ENCODE measurements at regions not wholly inside any gene's neighbourhood (a gene's known extent, or its start where the extent isn't known, plus 50 kb on each side); places are given as distances from the start of the nearest gene placed in this dataset.

DNA sequence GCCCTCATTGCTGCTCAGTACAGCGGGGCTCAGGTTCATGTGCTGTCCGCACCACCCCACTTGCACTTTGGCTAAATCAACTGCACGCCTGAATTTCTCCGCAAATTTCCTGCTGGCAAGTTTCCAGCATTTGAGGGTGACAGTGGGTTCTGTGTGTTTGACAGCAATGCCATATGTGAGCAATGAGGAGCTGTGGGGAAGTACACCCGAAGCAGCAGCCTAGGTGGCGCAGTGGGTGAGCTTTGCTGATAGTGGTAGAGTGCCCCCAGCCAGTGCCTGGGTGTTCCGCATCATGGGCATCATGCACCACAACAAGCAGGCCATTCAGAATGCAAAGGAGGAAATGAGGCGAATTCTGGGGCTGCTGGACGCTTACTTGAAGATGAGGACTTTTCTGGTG lies 103.9 kb upstream of the POT1 start:
- no peaks in the 10 kb centered on the region for H3K36me3 ChIP-seq (ENCODE audit: control insufficient read depth in 2 of 2, extremely low read depth in 1 of 2, insufficient read depth in 2 of 2, low read length in 2 of 2)
- no peak overlapping the region for H2AFZ ChIP-seq (ENCODE audit: control insufficient read depth, low read length)
- H3K4me1 ChIP-seq (ENCODE audit: control insufficient read depth, extremely low read depth, insufficient read depth, low read length) = no peaks in the 10 kb centered on the region
- no peaks in the 10 kb centered on the region for H3K9me1 ChIP-seq (ENCODE audit: control insufficient read depth, extremely low read depth, insufficient read depth, low read length)
- no peak overlapping the region for H3K27ac ChIP-seq (ENCODE audit: control insufficient read depth, insufficient read depth, low read length)
- no peak overlapping the region for H3K4me2 ChIP-seq (ENCODE audit: control insufficient read depth, extremely low read depth, insufficient read depth, low read depth, low read length)
- H4K20me1 ChIP-seq (ENCODE audit: control insufficient read depth, extremely low read depth, insufficient read depth, low read length) = no peaks in the 10 kb centered on the region
- no peak for FAIRE-seq
- no peaks in the 10 kb centered on the region for H3K27me3 ChIP-seq (ENCODE audit: control insufficient read depth, extremely low read depth, insufficient read depth, low read length)
- H3K79me2 ChIP-seq (ENCODE audit: control insufficient read depth, insufficient read depth, low read length) = no peaks in the 10 kb centered on the region
- no peak for TF ChIP-seq EZH2 (IDR thresholded peaks at IDR 0.05; ENCODE audit: low read length)
- TF ChIP-seq, protein P1, sequence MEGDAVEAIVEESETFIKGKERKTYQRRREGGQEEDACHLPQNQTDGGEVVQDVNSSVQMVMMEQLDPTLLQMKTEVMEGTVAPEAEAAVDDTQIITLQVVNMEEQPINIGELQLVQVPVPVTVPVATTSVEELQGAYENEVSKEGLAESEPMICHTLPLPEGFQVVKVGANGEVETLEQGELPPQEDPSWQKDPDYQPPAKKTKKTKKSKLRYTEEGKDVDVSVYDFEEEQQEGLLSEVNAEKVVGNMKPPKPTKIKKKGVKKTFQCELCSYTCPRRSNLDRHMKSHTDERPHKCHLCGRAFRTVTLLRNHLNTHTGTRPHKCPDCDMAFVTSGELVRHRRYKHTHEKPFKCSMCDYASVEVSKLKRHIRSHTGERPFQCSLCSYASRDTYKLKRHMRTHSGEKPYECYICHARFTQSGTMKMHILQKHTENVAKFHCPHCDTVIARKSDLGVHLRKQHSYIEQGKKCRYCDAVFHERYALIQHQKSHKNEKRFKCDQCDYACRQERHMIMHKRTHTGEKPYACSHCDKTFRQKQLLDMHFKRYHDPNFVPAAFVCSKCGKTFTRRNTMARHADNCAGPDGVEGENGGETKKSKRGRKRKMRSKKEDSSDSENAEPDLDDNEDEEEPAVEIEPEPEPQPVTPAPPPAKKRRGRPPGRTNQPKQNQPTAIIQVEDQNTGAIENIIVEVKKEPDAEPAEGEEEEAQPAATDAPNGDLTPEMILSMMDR (optimal IDR thresholded peaks at IDR 0.05 in 1 of 3, IDR thresholded peaks at IDR 0.05 in 1 of 3, conservative IDR thresholded peaks at IDR 0.05 in 1 of 3; ENCODE audit: extremely low read depth in 1 of 3, insufficient read depth in 2 of 3, low read length in 3 of 3) = no peak
- DNase-seq (ENCODE audit: low read depth, low spot score) = no peak
- H3K9me3 ChIP-seq (ENCODE audit: control insufficient read depth, low read depth, low read length) = no peaks in the 10 kb centered on the region
- dilution Hi-C loops (cut with MboI; ENCODE audit: extremely low pct_ligation_motif_present, low sequenced_read_pairs) = no loop called here
- no peak overlapping the region for H3K4me3 ChIP-seq (ENCODE audit: control insufficient read depth in 2 of 3, extremely low read depth in 1 of 3, insufficient read depth in 2 of 3, low read depth in 1 of 3, low read length in 3 of 3)
- H3K9ac ChIP-seq (ENCODE audit: control insufficient read depth, extremely low read depth, insufficient read depth, low read length) = no peak overlapping the region

DNA sequence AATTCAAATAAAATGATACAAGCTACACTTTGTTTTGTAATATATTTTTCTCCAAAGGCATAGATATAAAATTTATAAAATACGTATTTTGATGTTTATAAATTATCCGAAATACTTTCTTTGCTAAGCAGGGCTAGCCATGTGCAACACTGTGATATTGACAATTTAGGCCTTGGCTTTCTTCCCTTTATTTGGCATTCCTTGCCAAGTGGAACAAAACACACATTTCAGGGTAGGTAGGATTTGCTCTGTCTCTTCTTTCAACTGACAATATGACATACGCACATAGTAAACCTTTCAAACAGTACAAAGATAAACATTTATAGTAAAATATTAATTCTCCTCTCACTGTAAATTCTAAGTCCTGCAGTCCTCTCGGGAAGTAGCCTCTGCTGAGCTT lies 103.3 kb upstream of the POT1 start:
- no peak for FAIRE-seq

More for the DNA sequence above, 103.3 kb upstream of the POT1 start:
- Histone ChIP-seq H3K36me3 (ENCODE audit: control insufficient read depth in 2 of 2, extremely low read depth in 1 of 2, insufficient read depth in 2 of 2, low read length in 2 of 2) (no peaks in the 10 kb centered on the region), H3K4me1 (ENCODE audit: control insufficient read depth, extremely low read depth, insufficient read depth, low read length) (no peaks in the 10 kb centered on the region), H3K79me2 (ENCODE audit: control insufficient read depth, insufficient read depth, low read length) (no peaks in the 10 kb centered on the region), H3K4me2 (ENCODE audit: control insufficient read depth, extremely low read depth, insufficient read depth, low read depth, low read length) (no peak overlapping the region), H3K27ac (ENCODE audit: control insufficient read depth, insufficient read depth, low read length) (no peak overlapping the region), H3K9ac (ENCODE audit: control insufficient read depth, extremely low read depth, insufficient read depth, low read length) (no peak overlapping the region), H3K9me1 (ENCODE audit: control insufficient read depth, extremely low read depth, insufficient read depth, low read length) (no peaks in the 10 kb centered on the region), H4K20me1 (ENCODE audit: control insufficient read depth, extremely low read depth, insufficient read depth, low read length) (no peaks in the 10 kb centered on the region), H2AFZ (ENCODE audit: control insufficient read depth, low read length) (no peak overlapping the region), H3K27me3 (ENCODE audit: control insufficient read depth, extremely low read depth, insufficient read depth, low read length) (no peaks in the 10 kb centered on the region), H3K9me3 (ENCODE audit: control insufficient read depth, low read depth, low read length) (no peaks in the 10 kb centered on the region), H3K4me3 (ENCODE audit: control insufficient read depth in 2 of 3, extremely low read depth in 1 of 3, insufficient read depth in 2 of 3, low read depth in 1 of 3, low read length in 3 of 3) (no peak overlapping the region)
- no peak for DNase-seq (ENCODE audit: low read depth, low spot score)
- no peak for TF ChIP-seq EZH2 (IDR thresholded peaks at IDR 0.05; ENCODE audit: low read length)
- TF ChIP-seq, protein P1 (optimal IDR thresholded peaks at IDR 0.05 in 1 of 3, IDR thresholded peaks at IDR 0.05 in 1 of 3, conservative IDR thresholded peaks at IDR 0.05 in 1 of 3; ENCODE audit: extremely low read depth in 1 of 3, insufficient read depth in 2 of 3, low read length in 3 of 3) = no peak
- dilution Hi-C loops (cut with MboI; ENCODE audit: extremely low pct_ligation_motif_present, low sequenced_read_pairs) = no loop called here

Data from keratinocyte (primary cell).